GM10266 (cell line): ENCODE measurements at regions not wholly inside any gene's neighbourhood (a gene's known extent, or its start where the extent isn't known, plus 50 kb on each side); places are given as distances from the start of the nearest gene placed in this dataset.

Experiments
- DNase-seq: peaks from one replicate; pipeline ENCODE4 v3.0.0; 2012; ENCODE audit errors: extremely low spot score
- CTCF ChIP-seq: IDR thresholded peaks from 2 replicates; pipeline ENCODE4 v1.5.1; 2012; ENCODE audit warnings: mild to moderate bottlenecking, low read depth; ENCODE audit not compliant: control insufficient read depth, insufficient read depth; ENCODE audit errors: missing control alignments

DNA sequence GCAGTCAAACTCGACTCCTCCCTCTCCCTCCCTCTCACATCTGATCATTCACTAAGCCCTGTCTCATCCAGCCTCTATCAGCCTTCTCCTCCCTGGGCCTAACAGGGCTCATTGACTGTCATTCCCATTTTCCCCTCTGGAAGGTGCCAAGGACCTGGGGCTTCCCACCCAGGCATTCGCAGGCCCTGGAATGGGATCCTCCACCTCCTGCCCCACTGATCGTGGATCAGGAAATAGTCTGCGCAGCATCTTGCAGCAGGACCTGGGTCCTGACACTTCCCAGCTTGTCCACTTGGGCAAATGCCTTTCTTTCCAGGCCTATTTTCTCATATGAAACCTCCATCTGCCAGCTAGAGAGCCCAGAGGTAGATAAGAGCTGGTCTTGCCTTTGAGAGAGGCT lies 71.2 kb upstream of the ZC3H12A start:
- DNase-seq, result no peak
- TF ChIP-seq CTCF, result no peak

GRCh38 chr1:37404711-37405110 lies 69.7 kb upstream of the ZC3H12A start:
- no peak for DNase-seq
- no peak for TF ChIP-seq CTCF

- TF ChIP-seq CTCF, result no peak
- DNase-seq, result no peak
Observed at GRCh38 chr1:37410105-37410504, 64.3 kb upstream of the ZC3H12A start.

- no peak for DNase-seq
- no peak for TF ChIP-seq CTCF
Observed at GRCh38 chr1:37410815-37411214, 63.6 kb upstream of the ZC3H12A start.

DNA sequence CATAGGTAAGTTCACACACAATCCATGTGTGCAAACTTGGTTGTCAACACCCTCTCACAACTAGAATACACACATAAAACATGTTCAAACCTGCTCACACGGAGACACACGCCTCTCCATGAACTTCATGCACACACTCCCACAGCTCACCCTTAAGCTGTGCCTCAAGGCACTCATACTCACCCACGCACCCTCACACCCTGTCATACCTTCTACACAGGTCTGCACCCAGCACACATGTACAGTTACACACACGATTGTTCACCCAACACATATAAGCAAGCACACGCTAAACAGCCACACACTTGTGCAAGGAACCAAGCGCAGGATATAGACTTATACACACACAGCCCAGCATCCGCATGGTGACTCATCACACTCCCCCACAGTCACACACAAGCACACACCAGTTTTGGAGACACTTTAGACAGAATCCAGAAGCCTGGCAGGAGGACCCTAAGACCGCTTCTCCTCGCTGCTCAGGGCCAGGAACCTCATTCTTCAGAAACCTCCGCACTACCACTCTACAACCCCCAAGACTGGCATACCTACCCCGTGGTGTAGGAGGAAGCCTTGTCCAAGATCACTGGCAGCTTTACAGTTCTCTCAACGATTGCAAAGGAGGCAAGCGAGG lies 58.7 kb upstream of the ZC3H12A start:
- DNase-seq, result no peak
- TF ChIP-seq CTCF, result no peak

DNA sequence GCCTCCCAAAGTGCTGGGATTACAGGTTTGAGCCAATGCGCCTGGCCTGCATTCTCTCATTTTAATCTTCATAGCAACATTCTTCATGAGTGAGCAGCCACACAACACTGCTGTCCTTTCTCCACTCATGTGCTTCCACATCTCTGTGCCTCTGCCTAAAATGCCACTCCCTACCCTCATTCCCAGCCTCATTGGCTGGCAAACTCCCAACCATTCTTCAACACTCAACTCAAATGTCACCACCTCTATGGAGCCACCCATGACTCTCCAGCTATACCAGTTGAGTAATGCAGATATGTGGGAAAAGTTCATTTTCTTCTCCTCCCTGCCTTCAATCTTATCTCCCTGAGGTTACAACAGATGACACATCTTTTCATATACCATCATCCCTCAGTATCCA lies 53.9 kb upstream of the ZC3H12A start:
- no peak for DNase-seq
- no peak for TF ChIP-seq CTCF

DNA sequence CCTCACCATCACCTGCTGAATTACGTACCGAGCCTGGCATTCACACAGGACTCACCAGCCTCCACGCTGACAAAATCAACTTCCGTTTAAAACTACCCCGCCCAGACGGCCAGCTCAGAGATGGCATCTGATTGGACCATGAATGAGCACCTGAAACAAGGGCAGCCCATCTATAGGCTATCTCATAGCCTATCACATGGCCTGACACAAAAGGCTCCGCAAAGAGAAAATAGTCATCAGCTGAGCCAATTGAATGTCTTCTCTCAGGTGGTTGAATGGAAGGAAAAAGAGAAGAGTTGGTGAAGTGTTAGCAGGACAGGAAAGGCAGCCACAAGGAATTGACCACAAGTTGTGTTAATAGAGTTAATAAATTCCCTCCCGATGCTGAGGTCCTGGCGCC lies 50.6 kb upstream of the ZC3H12A start:
- no peak for DNase-seq
- no peak for TF ChIP-seq CTCF
